GM19467 (cell line): ENCODE measurements at regions not wholly inside any gene's neighbourhood (a gene's known extent, or its start where the extent isn't known, plus 50 kb on each side); places are given as distances from the start of the nearest gene placed in this dataset.

Source experiments
- ATAC-seq: cut with Tn5 transposase; IDR thresholded peaks from one replicate; pipeline ENCODE4 v1.9.1; 2021; ENCODE audit warnings: mild to moderate bottlenecking, moderate library complexity; ENCODE audit not compliant: unreplicated experiment

GRCh38 chr6:22621701-22622100, 52.3 kb downstream of the HDGFL1 start:
- no peak for ATAC-seq

GRCh38 chr6:22622351-22622750, 53.0 kb downstream of the HDGFL1 start:
- ATAC-seq = no peak

- ATAC-seq = no peak
Observed at GRCh38 chr6:22622813-22623212, 53.4 kb downstream of the HDGFL1 start.

GRCh38 chr6:22627644-22628043, 58.3 kb downstream of the HDGFL1 start:
- ATAC-seq = no peak

GRCh38 chr6:22631091-22631490, 61.7 kb downstream of the HDGFL1 start:
- ATAC-seq = no peak

- ATAC-seq = no peak
Observed at GRCh38 chr6:22632581-22633145, 63.3 kb downstream of the HDGFL1 start.

- no peak for ATAC-seq
Observed at GRCh38 chr6:22636452-22636851, 67.1 kb downstream of the HDGFL1 start.

GRCh38 chr6:22637782-22638181, 68.4 kb downstream of the HDGFL1 start:
- no peak for ATAC-seq

GRCh38 chr6:22638320-22638719, 69.0 kb downstream of the HDGFL1 start:
- ATAC-seq = no peak

- ATAC-seq = no peak
Observed at GRCh38 chr6:22642254-22642653, 72.9 kb downstream of the HDGFL1 start.

- no peak for ATAC-seq
Observed at GRCh38 chr6:22643780-22644179, 74.4 kb downstream of the HDGFL1 start.

GRCh38 chr6:22647719-22648118, 78.4 kb downstream of the HDGFL1 start:
- ATAC-seq = no peak

- ATAC-seq = no peak
Observed at GRCh38 chr6:22651731-22652130, 82.4 kb downstream of the HDGFL1 start.

GRCh38 chr6:22653980-22654610, 84.7 kb downstream of the HDGFL1 start:
- ATAC-seq = no peak

GRCh38 chr6:22656706-22657351, 87.5 kb downstream of the HDGFL1 start:
- peak; percentile 67 for ATAC-seq

GRCh38 chr6:22657352-22657980, 88.1 kb downstream of the HDGFL1 start:
- ATAC-seq = peak; percentile 41

- no peak for ATAC-seq
Observed at GRCh38 chr6:22658183-22658582, 88.8 kb downstream of the HDGFL1 start.

- no peak for ATAC-seq
Observed at GRCh38 chr6:22658934-22659333, 89.6 kb downstream of the HDGFL1 start.

- no peak for ATAC-seq
Observed at GRCh38 chr6:22664968-22665367, 95.6 kb downstream of the HDGFL1 start.

GRCh38 chr6:22666021-22666420, 96.7 kb downstream of the HDGFL1 start:
- no peak for ATAC-seq

GRCh38 chr6:22666586-22666985, 97.2 kb downstream of the HDGFL1 start:
- no peak for ATAC-seq

- no peak for ATAC-seq
Observed at GRCh38 chr6:22667855-22668254, 98.5 kb downstream of the HDGFL1 start.
